Stimulated activated CD8-positive, alpha-beta memory T cell treated with anti-CD3 and anti-CD28 coated beads, Interleukin-12 subunit alpha, Interleukin-12 subunit beta, amount 100 ng/mL, for 1 hour (primary cell): ENCODE measurements at regions not wholly inside any gene's neighbourhood (a gene's known extent, or its start where the extent isn't known, plus 50 kb on each side); places are given as distances from the start of the nearest gene placed in this dataset.
"Not testable (repeated sequence)": the region's sequence is repeated elsewhere in the genome, so short reads cannot be mapped to it uniquely, and the experiment has no call there.

Source experiments
- DNase-seq: peaks from one replicate; pipeline ENCODE4 v3.0.0-alpha.2; 2020; ENCODE audit warnings: low read depth

DNA sequence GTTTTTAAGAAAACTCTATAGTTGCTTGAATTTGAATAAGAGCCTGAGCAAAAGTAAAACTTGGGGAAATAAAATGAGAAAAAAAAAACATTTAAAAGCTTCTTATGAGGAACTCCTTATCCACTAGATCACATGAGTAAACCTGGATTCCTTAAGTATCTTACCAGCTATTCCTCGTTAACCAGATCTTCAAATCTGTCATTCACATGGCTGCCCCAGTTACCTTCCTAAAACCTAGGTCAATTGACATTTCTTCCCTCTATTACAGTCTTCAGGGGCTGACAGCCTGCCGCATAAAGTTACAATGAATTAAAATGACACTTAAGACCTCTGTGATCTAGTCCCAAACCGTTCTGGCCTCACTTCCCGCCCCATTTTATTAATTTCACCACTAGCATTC, 583.6 kb downstream of the NR2F2 start:
- DNase-seq, result no peak

GRCh38 chr15:96916750-96917149, 586.2 kb downstream of the NR2F2 start:
- DNase-seq, result no peak

- DNase-seq, result no peak
Observed at GRCh38 chr15:96924570-96924969, 594.1 kb downstream of the NR2F2 start.

DNA sequence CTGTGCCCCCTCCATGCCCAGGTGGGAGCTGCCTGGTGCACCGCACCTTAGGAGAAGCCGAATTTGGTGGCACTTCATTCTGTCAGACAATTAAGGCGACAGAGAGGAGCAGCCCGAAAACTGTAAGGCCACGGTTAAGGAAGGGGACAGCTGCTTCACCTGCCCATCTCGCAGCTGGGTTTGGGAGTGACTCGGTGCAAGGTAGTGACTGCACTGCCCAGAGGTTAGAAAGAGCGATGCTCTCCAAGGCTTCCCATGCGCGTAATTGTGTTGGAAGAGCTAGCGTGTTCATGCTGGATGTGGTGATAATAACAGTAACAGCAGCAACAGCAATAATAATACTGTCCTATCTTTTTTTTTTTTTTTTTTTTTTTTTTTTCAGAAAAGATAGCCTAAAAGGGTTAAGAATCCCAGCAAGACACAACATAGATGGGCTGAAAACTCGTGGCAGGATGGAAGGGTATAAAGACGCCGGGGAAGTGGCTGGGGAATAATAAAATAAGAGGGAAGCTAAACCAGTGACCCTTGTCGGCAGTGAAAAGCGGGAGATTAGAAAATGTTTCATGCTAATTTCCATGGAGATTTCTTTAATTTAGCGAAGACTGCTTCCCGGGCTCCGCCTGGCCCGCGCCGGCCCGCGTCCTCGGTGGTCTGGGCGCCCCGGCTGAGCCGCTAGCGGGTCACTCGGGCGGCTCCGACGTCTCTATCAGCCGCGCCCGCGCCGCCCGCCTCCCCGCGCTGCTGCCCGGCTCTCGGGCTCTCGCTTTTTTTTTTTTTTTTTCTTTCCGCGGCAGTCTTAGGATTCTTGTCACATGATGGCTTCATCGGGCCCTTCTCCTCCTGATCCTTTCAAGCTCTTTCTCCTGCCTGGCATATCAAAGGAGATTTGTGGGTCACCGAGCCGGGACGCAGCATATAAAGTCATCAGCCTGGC, 617.1 kb downstream of the NR2F2 start:
- DNase-seq, result no peak

DNA sequence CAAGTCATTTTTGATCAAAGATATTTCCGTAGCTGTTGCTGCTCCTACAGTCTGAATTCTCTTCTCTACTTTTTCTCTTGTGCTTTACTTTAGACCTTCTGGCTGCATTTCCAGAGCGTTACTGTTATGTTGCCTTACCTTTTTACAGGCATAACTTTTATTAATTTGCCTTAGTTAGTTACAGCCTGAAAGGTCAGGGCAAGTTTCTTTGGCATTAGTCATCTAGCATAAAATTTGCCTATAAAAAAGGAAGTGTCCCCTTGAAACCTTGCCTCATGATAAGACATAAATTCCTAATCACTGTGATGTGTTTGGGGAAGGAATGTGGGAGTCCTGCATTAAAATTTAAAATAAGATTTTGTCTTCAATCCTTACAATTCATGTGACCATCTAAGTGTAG, 618.5 kb downstream of the NR2F2 start:
- DNase-seq, result no peak

- no peak for DNase-seq
Observed at GRCh38 chr15:96958721-96959120, 628.2 kb downstream of the NR2F2 start.

- no peak for DNase-seq
Observed at GRCh38 chr15:96959501-96959900, 629.0 kb downstream of the NR2F2 start.

DNA sequence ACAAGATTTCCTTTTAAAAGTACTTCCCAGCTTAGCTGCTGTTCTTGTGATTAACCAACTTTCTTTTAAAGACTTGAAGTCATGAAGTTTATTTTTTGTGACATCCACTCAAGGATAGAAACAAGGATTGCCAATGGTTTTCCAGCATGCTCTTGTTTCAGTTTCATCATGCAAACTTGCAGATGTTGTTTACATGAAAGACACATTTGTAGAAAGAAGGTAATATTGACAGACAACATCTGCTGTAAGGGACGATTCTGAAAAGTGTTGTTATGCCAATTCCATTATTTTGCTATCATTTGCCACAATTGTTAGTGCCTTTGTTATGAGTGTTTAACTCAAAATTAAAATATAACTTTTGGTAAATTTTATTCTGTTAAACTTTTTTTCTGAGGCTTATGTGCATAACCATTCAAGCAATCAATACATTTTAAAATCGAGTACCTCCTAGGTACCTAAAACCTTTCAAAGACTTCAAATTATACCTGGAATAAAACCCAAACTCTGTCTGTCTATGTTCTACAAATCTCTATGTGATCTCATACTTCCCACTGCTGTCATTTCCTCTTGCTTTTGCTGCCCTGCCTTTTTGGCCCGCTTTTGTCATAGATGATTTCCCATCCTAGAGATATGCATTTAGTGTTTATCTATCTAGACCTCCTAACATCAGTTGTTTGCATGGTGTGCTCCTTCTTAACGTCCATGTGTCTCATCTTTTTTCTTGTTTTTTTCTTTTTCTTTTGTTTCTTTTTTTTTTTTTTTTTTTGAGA, 630.4 kb downstream of the NR2F2 start:
- no peak for DNase-seq

GRCh38 chr15:96966554-96966953, 636.1 kb downstream of the NR2F2 start:
- no peak for DNase-seq

GRCh38 chr15:96969732-96970710, 639.5 kb downstream of the NR2F2 start:
- DNase-seq, result no peak

- DNase-seq, result no peak
Observed at GRCh38 chr15:96972201-96972600, 641.7 kb downstream of the NR2F2 start.

DNA sequence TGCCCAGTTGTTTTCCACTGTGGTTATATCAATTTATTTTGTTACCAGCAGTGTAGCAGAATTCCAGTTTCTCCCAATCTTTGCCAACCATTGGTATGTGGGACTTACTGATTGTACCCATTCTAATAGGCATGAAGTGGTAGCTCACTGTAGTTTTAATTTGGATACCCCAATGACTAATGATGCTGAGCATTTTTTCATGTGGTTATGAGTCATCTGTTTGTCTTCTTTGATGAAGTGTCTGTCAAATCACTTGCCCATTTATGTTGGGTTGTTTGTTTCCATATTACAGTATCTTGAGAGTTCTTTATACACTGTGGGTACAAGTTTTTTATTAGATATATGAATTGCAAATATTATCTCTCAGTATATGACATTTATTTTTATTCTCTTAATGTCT, 644.3 kb downstream of the NR2F2 start:
- DNase-seq, result no peak

DNA sequence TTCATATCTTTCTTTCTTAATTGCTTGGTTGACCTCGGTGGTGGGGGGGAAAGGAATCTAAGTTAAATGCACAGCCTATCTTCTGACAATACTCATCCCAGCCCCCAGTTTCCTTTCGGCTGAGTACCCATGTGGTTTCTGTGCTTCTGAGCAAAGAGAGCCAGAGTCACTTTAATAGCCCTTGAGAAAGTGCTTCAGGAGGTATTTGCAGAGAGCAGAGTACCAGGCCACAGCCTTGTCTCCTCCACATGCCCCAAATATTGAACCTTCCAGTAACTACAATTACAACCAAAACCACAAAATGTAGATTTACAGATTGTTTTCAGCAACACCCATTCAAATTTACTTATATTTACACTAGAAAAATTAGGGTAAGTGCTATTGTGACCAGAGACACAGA, 647.4 kb downstream of the NR2F2 start:
- no peak for DNase-seq

GRCh38 chr15:96978937-96979473, 648.5 kb downstream of the NR2F2 start:
- DNase-seq, result no peak

DNA sequence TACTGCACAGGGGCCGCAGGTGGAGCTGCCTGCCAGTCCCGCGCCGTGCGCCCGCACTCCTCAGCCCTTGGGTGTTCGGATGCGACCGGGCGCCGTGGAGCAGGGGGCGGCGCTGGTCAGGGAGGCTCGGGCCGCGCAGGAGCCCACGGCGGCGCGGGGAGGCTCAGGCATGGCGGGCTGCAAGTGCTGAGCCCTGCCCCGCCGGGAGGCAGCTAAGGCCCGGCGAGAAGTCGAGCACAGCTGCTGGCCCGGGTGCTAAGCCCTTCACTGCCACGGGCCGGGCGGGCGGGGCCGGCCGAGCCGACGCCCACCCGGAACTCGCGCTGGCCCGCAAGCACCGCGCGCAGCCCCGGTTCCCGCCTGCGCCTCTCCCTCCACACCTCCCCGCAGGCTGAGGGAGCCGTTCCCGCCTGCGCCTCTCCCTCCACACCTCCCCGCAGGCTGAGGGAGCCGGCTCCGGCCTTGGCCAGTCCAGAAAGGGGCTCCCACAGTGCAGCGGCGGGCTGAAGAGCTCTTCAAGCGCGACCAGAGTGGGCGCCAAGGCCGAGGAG, 653.7 kb downstream of the NR2F2 start:
- not testable (repeated sequence) for DNase-seq

DNA sequence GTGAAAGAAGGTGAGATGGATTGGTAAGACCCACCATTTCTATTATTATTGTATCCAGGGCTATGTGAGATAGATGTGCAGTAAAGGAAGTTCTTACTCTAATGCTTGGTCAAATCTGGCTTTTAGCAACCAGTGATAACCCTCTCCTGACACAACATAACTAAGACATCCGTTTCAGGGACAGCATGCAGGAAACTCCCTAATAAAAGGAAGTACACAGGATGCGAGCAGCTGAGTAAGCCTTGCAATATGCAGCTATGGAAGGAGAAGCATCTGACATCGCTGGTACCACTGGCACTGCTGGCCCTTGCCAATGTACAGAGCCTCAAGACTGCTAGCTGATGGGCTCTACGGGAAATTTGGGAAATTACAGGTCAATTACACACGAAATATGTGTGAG, 662.3 kb downstream of the NR2F2 start:
- DNase-seq, result no peak

DNA sequence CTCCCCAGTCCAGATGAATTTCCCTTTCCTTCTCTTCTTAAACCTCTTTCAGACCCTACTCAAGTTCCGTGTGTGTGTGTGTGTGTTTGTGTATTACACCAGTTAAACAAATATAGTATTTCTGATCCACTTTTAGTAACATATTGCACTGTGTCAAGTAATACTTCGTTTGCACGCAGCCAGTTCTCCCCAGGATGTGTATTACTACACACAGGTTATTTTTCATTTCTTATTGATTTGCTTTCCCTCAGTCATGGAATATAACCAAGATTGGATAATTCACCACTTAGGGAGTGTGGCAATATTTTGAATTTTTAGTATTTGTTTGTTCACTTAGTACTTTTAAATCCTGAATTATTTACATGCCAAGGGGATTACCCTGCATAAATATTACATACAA, 667.0 kb downstream of the NR2F2 start:
- DNase-seq, result no peak

DNA sequence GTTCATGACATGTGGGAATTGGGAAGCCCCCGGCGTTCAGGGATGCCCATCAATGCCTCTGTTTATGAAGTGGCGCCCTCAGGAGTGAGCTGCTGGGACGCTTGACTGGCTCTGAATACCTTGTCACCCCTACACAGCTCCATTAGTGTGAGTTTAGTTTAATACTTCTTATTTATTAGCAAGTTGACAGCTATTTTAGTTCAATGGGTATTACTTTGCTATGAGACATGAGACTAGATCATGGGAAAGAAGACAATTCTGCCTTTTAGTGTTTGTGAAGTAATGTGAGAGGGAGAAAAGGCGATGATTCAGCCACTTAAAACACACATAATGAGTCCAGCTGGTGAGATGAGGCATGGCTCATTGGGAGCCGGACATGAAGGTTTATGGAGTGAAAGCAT, 678.5 kb downstream of the NR2F2 start:
- DNase-seq, result no peak

DNA sequence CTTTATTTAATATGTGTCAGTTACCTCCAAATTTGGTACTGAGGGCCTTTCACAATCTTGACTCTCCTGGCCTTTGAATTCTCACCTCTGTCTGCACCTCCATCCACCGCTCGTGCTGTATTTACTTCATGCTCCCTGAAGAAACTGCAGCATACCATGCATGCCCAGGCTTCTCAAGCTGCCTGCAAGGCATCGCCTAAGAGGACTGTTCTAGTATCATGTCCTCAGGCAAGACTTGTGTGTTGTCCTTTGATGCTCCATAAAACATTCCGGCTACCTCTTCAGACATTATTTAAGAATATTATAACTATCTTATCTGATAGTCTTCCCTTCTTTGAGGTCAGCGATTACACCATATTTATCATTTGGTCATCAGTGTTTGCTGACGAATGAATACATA, 682.5 kb downstream of the NR2F2 start:
- DNase-seq, result no peak

DNA sequence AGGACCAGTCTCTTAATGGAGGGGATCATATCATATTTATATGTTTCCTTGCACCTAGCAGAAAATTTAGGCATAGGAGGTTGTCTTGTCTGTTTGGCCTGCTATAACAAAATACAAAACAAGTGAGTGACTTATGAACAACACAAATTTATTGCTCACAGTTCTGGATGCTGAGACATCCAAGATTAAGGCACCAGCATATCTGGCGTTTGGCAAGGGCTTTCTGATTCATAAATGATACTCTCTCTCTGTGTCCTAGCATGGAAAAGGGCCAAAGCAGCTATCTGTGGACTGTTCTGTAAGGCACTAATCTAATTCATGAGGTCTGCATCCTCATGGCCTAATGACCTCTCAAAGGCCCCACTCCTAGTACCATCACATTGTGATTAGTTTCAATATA, 683.0 kb downstream of the NR2F2 start:
- no peak for DNase-seq

GRCh38 chr15:97014001-97014400, 683.5 kb downstream of the NR2F2 start:
- DNase-seq, result no peak

- no peak for DNase-seq
Observed at GRCh38 chr15:97023488-97023844, 693.0 kb downstream of the NR2F2 start.
